HepG2 (cell line): ENCODE measurements at regions not wholly inside any gene's neighbourhood (a gene's known extent, or its start where the extent isn't known, plus 50 kb on each side); places are given as distances from the start of the nearest gene placed in this dataset.

Experiments used
- ATAC-seq: fragments of 200-7000 bp; cut with Tn5 transposase; 3 replicates; pipeline ENCODE4 v1.9.1; 2020; ENCODE audit warnings: mild to moderate bottlenecking, moderate library complexity
- BruUV-seq: library from RNA; stranded (reverse); fragments of 400-500 nt; replicated peaks from 2 replicates; lab custom pipeline; 2021; lab: Mats Ljungman, UMichigan
- CTCF ChIA-PET: fragments of 300-600 bp; formaldehyde crosslinking; extraction: SDS; loops from one replicate; lab custom pipeline; 2021; ENCODE audit warnings: low total read pairs, inconsistent platforms, low intra/inter-chr PET ratio; lab: Yijun Ruan, JAX
- POLR2A ChIA-PET: fragments of 350-600 bp; sonication (Branson Sonifier 250); formaldehyde crosslinking; loops from one replicate; lab custom pipeline; 2020; ENCODE audit warnings: antibody characterized with exemption, inconsistent platforms; lab: Yijun Ruan, JAX
- DNase-seq: peaks from one replicate; pipeline ENCODE4 v3.0.0-alpha.2; 2015; ENCODE audit warnings: low spot score
- FAIRE-seq: peaks from 3 replicates; lab custom pipeline; 2011; peaks lifted over from hg19 to GRCh38; lab: Jason Lieb, UNC
- H2AFZ ChIP-seq: one replicate; pipeline ENCODE4 v1.6.1; 2011; ENCODE audit warnings: low read length, inconsistent platforms
- H3K27ac ChIP-seq: fragments of 300-600 bp; 3 replicates; pipeline ENCODE4 v1.8.0; 2011; ENCODE audit warnings: mixed run types, mild to moderate bottlenecking, mixed read lengths, low read length, inconsistent platforms; ENCODE audit not compliant: insufficient read depth; ENCODE audit errors: extremely low read length
- H3K27me3 ChIP-seq, 2 experiments: fragments of 200-600 bp in 1 of 2; 2 replicates in 1 of 2; 3 replicates in 1 of 2; pipeline versions ENCODE4 v1.6.0 to v1.8.0; 2011; ENCODE audit warnings: low read length in 2 of 2, mild to moderate bottlenecking in 2 of 2, moderate library complexity in 2 of 2, inconsistent platforms in 1 of 2; ENCODE audit not compliant: insufficient read depth in 2 of 2, control insufficient read depth in 1 of 2
- H3K36me3 ChIP-seq, 2 experiments: fragments of 200-600 bp in 1 of 2; replicated peaks in 1 of 2; 2 replicates in 1 of 2; 3 replicates in 1 of 2; pipeline versions ENCODE4 v1.5.1 to v1.8.0; 2011; ENCODE audit warnings: low read length in 2 of 2, inconsistent platforms in 1 of 2; ENCODE audit not compliant: insufficient read depth in 2 of 2, control insufficient read depth in 1 of 2
- H3K4me1 ChIP-seq: 2 replicates; pipeline ENCODE4 v1.5.1; 2012; ENCODE audit warnings: low read length, inconsistent platforms; ENCODE audit not compliant: insufficient read depth
- H3K4me2 ChIP-seq: 2 replicates; pipeline ENCODE4 v1.6.0; 2011; ENCODE audit warnings: low read depth, low read length, inconsistent platforms
- H3K4me3 ChIP-seq, 3 experiments: fragments of 200-600 bp in 1 of 3; sonication (generic), shearing (Covaris generic) in 1 of 3; replicated peaks in 1 of 3; 2 replicates each; pipeline ENCODE4 v1.5.1; 2011 to 2016; ENCODE audit warnings: low read length in 3 of 3, inconsistent platforms in 2 of 3, low read depth in 2 of 3, mild to moderate bottlenecking in 2 of 3, control low read depth in 1 of 3, mixed read lengths in 1 of 3; ENCODE audit not compliant: insufficient read depth in 1 of 3
- H3K79me2 ChIP-seq: one replicate; pipeline ENCODE4 v1.6.1; 2011; ENCODE audit warnings: low read length, inconsistent platforms; ENCODE audit not compliant: insufficient read depth
- H3K9ac ChIP-seq: 2 replicates; pipeline ENCODE4 v1.6.0; 2011; ENCODE audit warnings: mild to moderate bottlenecking, low read depth, low read length, inconsistent platforms; ENCODE audit not compliant: insufficient read depth
- H3K9me3 ChIP-seq: 2 replicates; pipeline ENCODE4 v1.5.1; 2012; ENCODE audit warnings: mild to moderate bottlenecking, low read length
- H4K20me1 ChIP-seq: 2 replicates; pipeline ENCODE4 v1.6.0; 2011; ENCODE audit warnings: inconsistent platforms, mild to moderate bottlenecking, low read length, moderate library complexity; ENCODE audit not compliant: insufficient read depth
- CEBPB ChIP-seq: IDR thresholded peaks from 2 replicates; pipeline ENCODE4 v1.6.1; 2011; ENCODE audit warnings: low read depth, low read length, improper control_type of control experiment, borderline replicate concordance
- HIVEP1 ChIP-seq: sonication (generic); formaldehyde crosslinking; IDR thresholded peaks from 2 replicates; pipeline ENCODE4 v1.4.0; 2020; ENCODE audit warnings: mild to moderate bottlenecking, missing genetic modification reagents
- POLR2AphosphoS2 ChIP-seq: IDR thresholded peaks from 2 replicates; pipeline ENCODE4 v1.6.1; 2011; ENCODE audit warnings: low read depth, low read length, improper control_type of control experiment
- RARA ChIP-seq: IDR thresholded peaks from 2 replicates; pipeline ENCODE4 v1.6.1; 2016; ENCODE audit warnings: missing genetic modification reagents, missing compliant biosample characterization
- RARG ChIP-seq: sonication (generic); formaldehyde crosslinking; IDR thresholded peaks from 2 replicates; pipeline ENCODE4 v1.4.0; 2020; ENCODE audit warnings: low read depth, mild to moderate bottlenecking, missing genetic modification reagents
- TBL1XR1 ChIP-seq: fragments of 150-350 bp; IDR thresholded peaks from 2 replicates; pipeline ENCODE4 v1.6.1; 2014; ENCODE audit warnings: borderline replicate concordance, low read length; ENCODE audit not compliant: partially characterized antibody
- ZNF20 ChIP-seq: sonication (generic); formaldehyde crosslinking; IDR thresholded peaks from 2 replicates; pipeline ENCODE4 v1.4.0; 2020; ENCODE audit warnings: mild to moderate bottlenecking, moderate library complexity, missing genetic modification reagents
- ZNF24 ChIP-seq: fragments of 450-650 bp; IDR thresholded peaks from 2 replicates; pipeline ENCODE4 v1.6.1; 2017; ENCODE audit warnings: antibody characterized with exemption, mild to moderate bottlenecking
- ZNF326 ChIP-seq: sonication (generic); formaldehyde crosslinking; IDR thresholded peaks from 2 replicates; pipeline ENCODE4 v1.4.0; 2020; ENCODE audit warnings: missing genetic modification reagents, borderline replicate concordance
- ZNF761 ChIP-seq: sonication (generic); formaldehyde crosslinking; conservative IDR thresholded peaks from 2 replicates; pipeline ENCODE4 v1.4.0; 2020; ENCODE audit warnings: mild to moderate bottlenecking, missing genetic modification reagents
- ZNF782 ChIP-seq: sonication (generic); formaldehyde crosslinking; IDR thresholded peaks from 2 replicates; pipeline ENCODE4 v1.4.0; 2020; ENCODE audit warnings: missing genetic modification reagents, mild to moderate bottlenecking, borderline replicate concordance
- WGBS: methylation state at CpG from one replicate; pipeline ENCODE4 v1.1.6; 2017; ENCODE audit warnings: low lambda C conversion rate; 5-methylcytosine and 5-hydroxymethylcytosine counted together
- in situ Hi-C: cut with HindIII; loops from 2 replicates; pipeline ENCODE4 v1.10.0; 2017; ENCODE audit warnings: low pct_unique_long_range_greater_than_20kb; ENCODE audit not compliant: extremely low pct_ligation_motif_present
- intact Hi-C: fragments of 100-400 bp; cut with micrococcal nuclease; formaldehyde crosslinking; loops from one replicate; pipeline ENCODE4 v1.10.0; 2022; ENCODE audit not compliant: unreplicated experiment
- TF ChIP-seq, protein P1 (sequence below): IDR thresholded peaks from 2 replicates; pipeline ENCODE4 v1.6.1; 2016; ENCODE audit warnings: low read depth, control low read depth
- TF ChIP-seq, protein P2 (sequence below): sonication (generic); formaldehyde crosslinking; IDR thresholded peaks from 2 replicates; pipeline ENCODE4 v1.4.0; 2020; ENCODE audit warnings: mild to moderate bottlenecking, missing genetic modification reagents

- TF ChIP-seq POLR2AphosphoS2: no peak
- no peak for TF ChIP-seq HIVEP1 (CRISPR knock-in tag)
These were observed 1785.0 kb upstream of the LRRTM1 start (continued) for GRCh38 chr2:82089518-82089917.

DNA sequence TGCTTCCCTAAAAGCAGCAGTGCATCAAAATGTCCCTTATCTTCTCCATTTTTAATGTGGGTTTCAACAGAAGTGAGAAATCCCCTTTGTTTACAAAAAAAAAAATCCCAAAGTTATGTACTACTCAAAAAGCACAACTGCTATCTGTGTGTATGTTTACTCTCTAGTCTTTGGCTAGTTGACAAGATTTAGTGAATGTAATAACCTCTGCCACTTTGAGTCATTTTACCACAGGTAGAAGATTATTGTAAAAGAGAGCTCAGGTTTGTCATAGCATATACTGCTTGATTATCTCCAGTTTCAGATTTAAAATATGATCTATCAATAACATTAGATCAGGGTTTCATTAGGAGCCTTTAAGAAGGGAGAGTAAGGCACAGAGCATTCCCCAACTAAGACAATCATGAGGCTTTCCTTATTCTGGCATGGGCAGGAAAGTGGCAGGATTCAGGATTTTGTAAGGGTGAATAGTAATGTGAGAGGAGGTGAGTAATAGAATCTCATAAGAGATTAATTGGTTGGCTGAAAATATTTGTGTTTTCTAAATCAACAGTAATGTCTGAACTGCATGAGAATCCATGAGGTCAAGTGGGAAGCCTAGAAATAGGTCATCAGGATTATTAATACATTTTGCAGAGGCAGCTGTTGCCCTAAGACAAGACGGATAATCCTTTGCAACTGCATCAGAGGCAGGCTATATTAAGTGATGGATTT, 1780.3 kb upstream of the LRRTM1 start:
- FAIRE-seq: no peak
- TF ChIP-seq RARG (CRISPR knock-in tag) (no peak), TBL1XR1 (no peak), RARA (CRISPR knock-in tag) (no peak)
- no peaks in the 10 kb centered on the region for H3K27me3 ChIP-seq
- POLR2A ChIA-PET: no interaction called here
- no peak overlapping the region for H3K27ac ChIP-seq
- no peak for ATAC-seq
- CTCF ChIA-PET: no interaction called here
- no peaks in the 10 kb centered on the region for H4K20me1 ChIP-seq
- H2AFZ ChIP-seq: no peak overlapping the region
- no peaks in the 10 kb centered on the region for H3K4me1 ChIP-seq
- intact Hi-C loops (no loop called here), in situ Hi-C loops (no loop called here)
- no peaks in the 10 kb centered on the region for H3K36me3 ChIP-seq
- peaks cover 100% of the 10 kb centered on the region for H3K9me3 ChIP-seq
- WGBS: 7% methylated on average over 1 of the region's 1 CpG
- H3K4me2 ChIP-seq: no peak overlapping the region
- no peak for DNase-seq
- no peaks in the 10 kb centered on the region for H3K79me2 ChIP-seq
- no TSS peak for BruUV-seq
- H3K4me3 ChIP-seq: no peak overlapping the region
- no peak overlapping the region for H3K9ac ChIP-seq

DNA sequence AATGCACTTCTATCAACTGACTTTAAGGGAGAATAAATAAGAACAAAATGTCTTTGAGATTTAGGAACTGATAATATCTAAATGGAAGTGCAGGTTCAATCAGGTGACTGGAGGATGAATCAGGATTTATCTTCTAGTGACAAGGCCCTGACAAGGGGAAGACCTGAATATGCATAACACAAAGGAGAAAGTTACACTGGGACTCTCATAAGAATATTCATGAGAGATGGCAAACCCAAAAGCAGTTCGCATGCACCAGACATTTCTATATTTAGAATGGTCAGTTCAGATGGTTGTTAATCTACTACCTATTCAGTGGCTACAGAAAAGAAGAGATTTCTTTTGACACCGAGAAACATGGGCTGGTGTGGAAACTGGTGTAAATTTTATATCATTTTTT, 1771.3 kb upstream of the LRRTM1 start:
- Histone ChIP-seq H3K36me3 (no peaks in the 10 kb centered on the region), H3K79me2 (no peaks in the 10 kb centered on the region), H3K4me2 (no peak overlapping the region), H3K9me3 (peaks cover 38% of the 10 kb centered on the region), H4K20me1 (no peaks in the 10 kb centered on the region), H2AFZ (no peak overlapping the region), H3K27ac (no peak overlapping the region), H3K4me3 (no peak overlapping the region), H3K27me3 (no peaks in the 10 kb centered on the region), H3K4me1 (no peaks in the 10 kb centered on the region), H3K9ac (no peak overlapping the region)
- DNase-seq (no peak), FAIRE-seq (no peak), ATAC-seq (no peak)
- BruUV-seq: no TSS peak
- TF ChIP-seq, protein P1, sequence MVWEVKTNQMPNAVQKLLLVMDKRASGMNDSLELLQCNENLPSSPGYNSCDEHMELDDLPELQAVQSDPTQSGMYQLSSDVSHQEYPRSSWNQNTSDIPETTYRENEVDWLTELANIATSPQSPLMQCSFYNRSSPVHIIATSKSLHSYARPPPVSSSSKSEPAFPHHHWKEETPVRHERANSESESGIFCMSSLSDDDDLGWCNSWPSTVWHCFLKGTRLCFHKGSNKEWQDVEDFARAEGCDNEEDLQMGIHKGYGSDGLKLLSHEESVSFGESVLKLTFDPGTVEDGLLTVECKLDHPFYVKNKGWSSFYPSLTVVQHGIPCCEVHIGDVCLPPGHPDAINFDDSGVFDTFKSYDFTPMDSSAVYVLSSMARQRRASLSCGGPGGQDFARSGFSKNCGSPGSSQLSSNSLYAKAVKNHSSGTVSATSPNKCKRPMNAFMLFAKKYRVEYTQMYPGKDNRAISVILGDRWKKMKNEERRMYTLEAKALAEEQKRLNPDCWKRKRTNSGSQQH (CRISPR knock-in tag): no peak
- TF ChIP-seq ZNF326 (no peak), ZNF24 (no peak), ZNF761 (CRISPR knock-in tag) (no peak), ZNF20 (CRISPR knock-in tag) (no peak), ZNF782 (no peak), CEBPB (no peak)
- TF ChIP-seq, protein P2, sequence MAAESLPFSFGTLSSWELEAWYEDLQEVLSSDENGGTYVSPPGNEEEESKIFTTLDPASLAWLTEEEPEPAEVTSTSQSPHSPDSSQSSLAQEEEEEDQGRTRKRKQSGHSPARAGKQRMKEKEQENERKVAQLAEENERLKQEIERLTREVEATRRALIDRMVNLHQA (CRISPR knock-in tag): no peak
- intact Hi-C loops (no loop called here), in situ Hi-C loops (no loop called here)
- 12% methylated on average over 2 of the region's 2 CpGs for WGBS
- POLR2A ChIA-PET: no interaction called here
- CTCF ChIA-PET: no interaction called here
